ENCODE measurements at regions not wholly inside any gene's neighbourhood (a gene's known extent, or its start where the extent isn't known, plus 50 kb on each side); places are given as distances from the start of the nearest gene placed in this dataset.

DNA sequence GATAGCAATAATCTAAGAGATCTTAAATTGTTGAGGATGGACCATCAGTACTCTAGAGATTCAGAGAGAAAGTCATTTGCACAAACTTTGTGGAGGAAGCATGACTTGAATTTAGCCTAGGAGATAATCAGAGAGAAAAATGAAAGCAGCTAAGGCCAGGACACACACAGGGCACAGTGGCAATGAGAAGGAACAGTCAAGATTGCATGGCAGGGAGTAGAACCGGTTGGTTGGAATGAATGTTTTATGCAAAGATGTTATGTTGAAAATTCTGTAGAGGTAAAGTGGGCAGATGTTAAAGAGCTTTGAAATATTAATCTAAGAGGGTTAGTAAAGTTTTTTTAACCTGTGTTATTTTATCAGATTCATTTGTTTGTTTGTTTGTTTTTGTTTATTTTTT is 521.8 kb downstream of the GATA3 start:
- DNase-seq, result no peak

DNA sequence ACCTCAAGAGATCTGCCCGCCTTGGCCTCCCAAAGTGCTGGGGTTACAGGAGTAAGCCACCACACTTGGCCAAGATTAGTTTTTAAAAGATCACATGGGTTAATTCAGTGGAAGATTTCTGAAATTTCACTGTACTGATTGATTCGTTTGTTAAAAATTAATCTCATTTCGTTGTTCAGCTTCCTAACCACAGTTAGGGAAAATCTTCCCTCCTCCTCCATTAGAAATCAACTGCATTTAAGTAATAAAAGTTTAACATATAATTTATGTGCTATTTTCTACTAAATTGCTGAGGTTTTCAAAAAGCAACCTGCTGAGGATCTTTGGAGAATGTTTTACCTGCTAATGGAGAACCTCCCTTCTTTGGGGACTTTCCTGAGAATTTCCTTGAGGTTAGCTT is 522.4 kb downstream of the GATA3 start:
- no peak for DNase-seq

DNA sequence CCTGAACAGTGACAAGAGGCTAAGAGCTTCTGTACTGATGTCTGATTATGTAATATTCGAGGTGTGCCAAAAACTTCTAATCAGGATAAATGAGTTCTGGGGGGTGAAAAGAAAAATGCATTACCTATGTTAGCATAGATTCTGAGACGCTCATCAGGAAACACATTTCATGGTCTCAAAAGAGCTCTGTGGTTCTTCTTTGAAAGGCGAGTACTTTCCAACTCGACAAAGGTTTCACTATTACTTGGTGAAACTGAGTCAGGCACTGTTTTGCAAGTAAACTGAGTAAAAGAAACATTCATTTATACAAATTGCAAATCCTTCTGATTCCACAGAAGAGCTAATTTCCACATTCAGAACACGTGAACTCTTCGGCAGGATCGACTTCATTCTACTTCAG is 523.2 kb downstream of the GATA3 start:
- no peak for DNase-seq

DNA sequence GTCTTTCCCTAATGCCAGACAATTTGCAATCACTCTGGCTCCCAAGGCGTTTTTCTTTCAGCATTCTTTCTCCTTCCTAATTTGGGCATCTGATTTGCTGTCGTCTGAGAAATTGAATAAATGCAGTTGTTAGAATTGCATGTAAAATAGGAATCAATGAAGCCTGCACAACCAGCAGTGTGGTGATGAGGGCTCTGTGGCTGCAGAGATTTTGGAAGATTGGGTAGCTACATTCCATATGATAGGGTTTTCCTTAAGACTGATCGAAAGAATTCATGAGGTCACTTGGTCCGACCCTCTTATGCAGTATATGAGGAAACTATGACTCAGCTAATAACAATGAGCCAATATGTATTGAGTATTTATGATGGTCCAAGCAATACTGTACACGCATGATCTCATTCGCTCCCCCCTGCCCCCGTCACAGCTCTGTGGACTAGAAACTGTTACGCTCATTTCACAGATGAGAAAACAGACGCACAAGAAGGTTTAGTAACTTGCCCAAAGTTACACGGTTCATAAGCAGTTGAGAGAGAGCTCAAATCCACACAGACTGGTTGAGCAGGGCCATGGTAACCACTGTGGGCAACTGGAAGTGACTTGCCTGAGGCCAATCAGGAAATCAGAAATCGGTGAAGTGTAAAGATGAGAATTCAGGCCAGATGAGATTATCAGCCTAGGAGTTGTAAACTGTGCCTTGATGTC is 527.2 kb downstream of the GATA3 start:
- DNase-seq, result no peak

DNA sequence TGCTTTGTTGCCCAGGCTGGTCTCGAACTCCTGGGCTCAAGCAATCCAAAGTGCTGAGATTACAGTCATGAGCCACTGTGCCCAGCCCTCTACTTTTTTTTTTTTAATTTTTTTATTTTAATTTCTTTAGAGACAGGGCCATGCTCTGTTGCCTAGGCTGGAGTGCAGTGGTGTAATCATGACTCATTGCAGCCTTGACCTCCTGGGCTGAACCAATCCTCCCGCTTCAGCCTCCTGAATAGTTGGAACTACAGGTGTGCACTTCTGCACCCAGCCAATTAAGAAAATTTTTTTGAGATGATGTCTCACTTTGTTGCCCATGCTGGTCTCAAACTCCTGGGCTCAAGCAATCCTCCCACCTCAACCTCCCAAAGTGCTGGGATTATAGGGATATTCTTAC is 528.6 kb downstream of the GATA3 start:
- DNase-seq, result no peak

DNA sequence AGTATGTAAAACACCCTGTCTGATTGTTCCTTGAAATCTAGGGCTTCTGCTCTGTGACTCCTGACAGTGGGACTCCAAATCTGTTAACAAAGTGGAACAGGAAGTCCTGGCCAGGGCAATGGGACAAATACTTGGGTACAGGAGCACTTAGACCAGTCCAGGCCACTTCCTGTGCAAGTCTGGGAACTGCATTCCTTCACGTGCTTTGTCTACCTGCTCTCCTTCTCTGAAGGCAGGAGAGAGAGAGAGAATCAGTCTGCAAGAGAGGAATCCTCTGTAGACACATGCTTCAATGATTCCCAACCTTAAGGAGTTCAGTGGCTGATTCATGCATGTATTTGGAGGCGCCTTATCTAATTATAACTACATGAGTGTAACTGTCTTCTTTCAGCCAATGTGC is 530.2 kb downstream of the GATA3 start:
- no peak for DNase-seq

DNA sequence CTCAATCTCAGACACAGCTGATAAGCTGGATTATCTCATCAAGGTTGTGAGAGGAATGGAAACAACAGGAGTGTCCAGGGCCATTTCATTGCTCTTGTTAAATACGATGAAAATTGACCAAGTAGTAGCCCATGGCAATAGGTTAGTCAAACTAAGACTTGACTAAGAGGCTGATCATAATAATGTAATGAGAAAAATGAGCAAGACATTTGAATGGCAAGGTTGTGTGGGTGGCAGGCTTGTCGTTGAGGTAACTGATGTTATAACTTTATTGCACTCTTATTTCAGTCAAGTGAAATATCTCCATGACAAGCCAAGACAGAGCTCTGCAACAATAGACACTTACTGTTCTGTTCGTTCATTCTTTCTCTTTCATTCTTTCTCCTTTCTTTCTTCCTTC is 532.0 kb downstream of the GATA3 start:
- no peak for DNase-seq

DNA sequence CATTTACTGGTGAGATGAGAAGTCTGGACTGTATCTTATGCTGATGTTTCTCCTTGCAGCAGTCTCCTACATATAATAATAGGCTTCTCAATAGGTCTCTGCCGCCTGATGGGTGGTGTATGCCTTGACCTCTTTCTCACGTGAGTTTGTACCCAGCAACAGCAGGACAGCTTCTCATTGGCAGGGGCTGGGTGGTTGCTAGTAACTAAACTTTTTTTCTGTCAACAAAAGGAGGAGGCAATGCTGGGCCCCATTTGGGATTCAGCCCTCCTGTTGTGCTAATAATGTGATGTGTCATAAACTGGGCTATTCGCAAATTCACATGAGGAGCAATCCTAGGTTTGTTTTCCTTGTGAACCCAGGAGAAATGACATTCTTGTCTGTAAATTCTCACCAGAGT is 533.6 kb downstream of the GATA3 start:
- DNase-seq, result no peak

DNA sequence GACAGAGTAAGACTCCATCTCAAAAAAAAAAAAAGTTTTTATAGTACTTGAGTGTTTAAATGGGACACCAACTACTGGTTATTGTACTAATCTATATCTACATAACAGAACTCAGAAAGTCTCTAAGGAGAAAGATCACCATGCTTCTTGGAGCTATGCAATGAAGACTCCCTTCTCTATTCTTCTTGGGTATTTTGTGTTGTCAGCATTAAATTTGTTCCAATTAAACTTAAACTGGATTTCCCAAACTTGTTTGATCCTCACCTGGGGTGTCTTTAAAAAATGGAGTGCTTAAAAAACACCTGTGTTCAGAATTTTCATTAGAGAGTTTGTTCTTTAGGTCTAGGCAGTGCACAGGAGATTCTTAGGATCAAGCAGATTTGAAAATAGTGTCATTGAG is 536.0 kb downstream of the GATA3 start:
- no peak for DNase-seq

DNA sequence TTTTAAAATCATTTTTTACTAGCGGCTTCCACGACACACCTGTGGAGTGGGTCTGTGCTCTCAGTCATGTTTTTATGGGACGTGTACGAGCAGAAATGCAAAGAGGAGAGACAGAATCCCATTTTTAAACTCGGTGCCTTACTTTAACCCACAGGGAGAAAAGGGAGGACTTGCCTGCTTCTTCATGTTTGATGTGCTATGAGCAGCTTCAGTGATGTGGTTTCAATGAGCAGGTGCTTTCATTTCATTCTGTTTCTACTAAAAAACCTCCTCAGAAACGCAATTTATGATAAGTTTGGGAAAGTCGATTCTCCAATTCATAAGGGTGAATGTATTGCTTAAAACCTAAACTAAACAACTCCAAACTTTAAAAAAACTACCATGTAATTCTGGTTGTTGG is 537.2 kb downstream of the GATA3 start:
- no peak for DNase-seq

DNA sequence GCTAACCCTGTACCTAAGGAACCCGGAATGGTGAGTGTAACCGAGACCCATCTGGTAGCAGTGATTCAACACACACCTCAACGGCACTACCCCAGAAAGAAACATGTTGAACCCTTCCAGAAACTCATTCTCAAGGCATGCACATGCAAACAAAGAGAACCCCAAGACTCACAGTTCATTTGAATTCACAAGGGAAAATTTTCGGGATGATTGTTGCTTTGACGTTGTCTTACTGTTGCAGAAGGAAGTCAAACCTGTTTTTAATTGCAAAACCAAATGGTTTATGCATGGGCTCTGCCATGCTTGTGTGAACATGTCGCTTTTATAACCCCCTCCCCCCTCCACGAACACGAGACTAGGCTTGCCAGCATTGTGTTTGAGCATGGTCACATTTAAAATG is 539.7 kb downstream of the GATA3 start:
- DNase-seq, result no peak

DNA sequence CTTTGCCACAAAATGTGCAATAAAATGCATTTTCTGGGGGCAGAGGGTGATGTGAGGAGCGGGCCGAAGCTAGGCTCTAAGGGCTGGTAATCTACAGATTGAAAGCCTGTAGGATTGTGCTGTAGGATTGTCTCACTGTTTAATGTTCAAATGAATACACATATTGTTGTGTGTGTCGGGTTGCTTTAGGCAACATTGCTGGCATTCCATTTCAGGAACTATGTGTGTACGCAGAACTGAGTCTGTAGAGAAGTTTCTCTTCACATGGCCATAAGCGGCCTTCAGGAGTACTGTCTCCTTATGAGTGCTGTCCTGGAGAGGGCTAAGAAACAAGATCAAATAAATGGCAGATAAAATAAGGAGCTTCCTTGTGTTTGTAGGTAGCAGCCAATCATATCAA is 540.2 kb downstream of the GATA3 start:
- no peak for DNase-seq

DNA sequence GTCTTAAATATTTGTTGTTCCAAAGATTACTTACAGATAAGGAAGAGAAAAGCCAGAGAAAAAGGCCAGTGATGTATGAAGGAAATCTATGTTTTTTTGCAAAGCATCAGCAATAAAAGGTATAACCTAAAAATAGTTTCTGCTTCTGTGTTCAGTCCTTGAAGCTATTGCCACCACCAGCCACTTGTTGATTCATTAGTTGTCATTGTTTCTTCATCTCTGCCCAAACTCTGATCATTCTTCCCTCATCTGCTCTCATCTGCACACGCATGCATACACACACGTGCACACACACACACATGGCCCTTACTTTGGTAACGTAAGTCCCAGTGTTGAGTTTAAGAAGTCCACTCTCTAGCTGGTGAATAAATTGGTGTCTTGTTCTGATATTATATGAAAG is 540.7 kb downstream of the GATA3 start:
- no peak for DNase-seq

DNA sequence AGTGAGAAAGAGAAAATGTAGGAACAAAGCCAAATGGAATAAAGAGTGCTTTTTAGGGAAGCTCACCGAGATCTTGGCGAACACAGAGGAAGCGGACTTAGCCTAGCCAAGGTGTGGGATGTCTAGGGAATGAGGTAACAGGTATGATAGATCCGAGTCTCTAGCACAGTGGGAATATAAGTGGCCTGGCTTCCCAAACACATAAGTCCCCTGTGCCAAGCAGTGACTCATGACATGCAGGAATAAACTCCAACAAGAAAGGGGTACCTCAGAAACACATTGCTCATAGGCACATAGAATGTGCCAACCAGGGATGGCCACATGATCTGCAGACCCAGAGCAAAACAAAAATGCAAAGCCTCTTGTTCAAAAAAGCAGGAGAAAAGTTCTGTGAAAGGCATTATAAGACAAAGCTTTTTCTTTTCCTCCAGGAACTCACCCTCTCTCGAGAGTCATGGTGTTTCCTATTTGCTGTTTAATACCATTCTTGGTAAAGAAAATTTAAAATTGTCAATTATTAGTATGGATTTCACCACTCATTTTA is 542.5 kb downstream of the GATA3 start:
- DNase-seq, result no peak

DNA sequence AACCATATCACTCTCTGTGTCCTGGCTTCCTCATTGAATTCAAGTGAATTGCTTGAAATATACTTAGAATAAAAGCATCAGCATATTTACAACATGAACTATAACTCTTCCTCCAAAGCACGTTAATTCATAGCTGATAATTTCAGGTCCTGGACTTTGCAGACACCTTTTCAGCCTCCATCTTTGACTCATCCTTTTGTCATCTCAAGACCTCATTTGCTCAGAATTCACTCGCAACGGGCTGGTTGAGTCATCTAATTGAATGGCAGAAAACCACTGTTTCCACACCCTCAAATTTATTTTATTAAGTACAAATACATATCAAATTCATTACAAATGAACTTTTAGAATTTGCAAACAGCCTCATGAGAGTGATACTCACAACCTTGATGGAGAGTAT is 545.7 kb downstream of the GATA3 start:
- no peak for DNase-seq

DNA sequence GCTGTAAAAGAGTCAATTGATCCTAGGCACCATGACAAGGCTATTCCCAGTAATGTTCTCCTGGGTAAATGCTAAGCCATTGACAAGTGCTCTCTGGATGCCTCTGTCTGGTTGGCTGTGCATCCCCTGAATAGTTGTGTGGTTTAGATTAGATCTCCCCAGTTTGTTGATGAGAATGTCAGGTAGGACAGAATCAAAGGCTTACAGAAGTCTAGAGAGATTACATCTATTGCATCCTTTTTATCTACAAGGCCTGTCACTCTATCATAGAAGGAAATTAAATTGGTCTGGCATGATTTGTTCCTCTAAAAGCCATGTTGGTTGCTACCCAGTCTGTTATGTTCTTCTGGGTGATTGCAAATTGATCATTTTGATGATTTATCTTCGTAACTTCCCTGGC is 548.3 kb downstream of the GATA3 start:
- no peak for DNase-seq

DNA sequence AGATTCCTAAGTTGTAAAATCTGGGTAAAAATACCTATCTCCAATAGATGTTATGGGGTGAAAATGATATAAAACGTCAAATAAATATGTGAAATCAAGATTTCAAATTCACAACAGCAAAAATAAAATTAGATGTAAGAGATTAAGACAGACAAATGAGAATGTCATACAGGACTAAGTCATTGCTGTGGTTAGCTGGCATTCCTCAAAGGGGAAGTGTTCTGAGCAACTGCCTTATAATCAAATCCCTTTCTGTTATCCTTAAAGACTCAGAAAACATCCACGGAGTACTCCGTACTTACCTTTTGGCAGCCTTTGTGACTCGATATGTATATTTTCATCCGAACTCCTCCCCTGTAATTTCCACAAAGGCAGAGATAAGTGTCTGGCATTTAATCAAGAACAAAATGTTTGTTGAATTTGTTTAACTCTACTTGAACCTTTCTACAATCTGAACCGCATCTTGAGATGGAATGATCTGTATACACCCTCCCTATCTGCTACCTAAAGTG is 559.6 kb downstream of the GATA3 start:
- DNase-seq, result no peak

DNA sequence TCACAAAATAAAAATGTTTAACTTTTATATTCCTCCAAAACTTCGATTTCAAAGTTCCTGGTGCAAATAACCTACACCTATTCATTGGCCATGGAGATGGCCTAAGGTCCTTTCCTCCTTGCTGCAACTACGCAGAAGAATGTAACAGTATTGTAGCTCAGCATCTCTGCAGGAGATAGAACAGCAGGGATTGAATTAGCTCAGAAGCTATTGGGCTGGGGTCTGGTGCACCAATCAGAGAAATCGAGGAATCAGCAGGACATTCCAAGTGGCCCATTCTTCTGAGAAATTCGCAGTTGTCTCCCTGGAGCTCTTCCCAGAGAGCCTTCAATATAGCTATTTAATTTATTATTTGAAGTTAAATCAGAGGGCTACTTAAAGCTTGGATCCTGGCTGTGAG is 560.6 kb downstream of the GATA3 start:
- no peak for DNase-seq

DNA sequence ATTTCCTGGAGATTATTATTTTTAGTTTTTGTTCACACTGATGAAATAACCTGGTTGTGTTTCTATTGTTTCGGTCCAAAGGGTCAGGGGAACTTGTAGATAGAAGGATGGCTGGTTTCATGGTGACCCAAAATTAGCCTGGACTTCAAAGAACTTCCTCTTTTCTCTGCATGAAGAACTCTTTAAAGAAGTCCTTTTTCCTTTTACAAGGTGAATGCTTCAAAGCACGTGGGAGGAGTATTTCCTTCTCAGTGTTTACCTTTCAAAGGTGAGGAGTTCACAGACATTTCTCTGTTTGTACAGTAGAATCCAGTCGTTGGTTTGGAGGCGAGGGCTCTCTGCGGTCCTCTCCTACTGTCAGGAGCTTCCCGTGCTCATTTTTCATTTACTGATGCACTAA is 561.7 kb downstream of the GATA3 start:
- DNase-seq, result no peak

DNA sequence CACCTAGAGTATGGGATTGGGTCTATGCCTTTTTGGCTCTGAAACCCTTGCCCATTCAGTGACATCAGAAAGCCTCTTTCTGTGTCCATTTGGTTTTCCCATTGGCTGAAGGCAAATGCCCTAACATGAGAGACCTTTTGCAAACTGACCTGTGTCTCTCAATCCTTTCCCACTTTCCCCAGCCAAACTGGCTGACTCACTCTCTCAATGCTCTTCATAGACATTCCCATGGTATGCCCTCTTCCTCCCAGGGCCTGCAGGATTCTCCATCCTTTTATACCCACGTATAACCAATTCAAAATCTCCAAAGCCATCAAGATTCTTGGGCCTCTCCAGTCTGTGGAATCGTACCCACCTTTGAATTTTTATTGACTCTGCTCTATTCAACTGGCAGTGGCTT is 563.3 kb downstream of the GATA3 start:
- DNase-seq, result no peak

DNA sequence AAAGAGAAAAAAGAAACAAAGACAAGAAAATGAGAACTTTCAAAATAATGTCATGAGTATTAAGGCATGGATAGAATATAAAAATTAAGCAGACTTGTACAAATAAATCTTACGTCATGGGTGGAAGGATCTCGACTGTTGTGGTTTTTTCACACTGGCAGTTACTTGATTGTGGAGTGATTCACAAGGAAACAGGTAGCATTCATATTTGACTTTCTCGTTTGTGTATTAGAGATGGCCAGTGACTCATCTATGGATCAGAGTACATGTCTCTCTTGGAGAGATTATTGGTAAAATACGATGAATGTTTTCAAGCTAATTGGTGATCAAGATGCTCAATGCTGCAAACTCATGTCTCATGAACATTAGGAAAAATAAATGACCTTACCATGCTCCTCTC is 564.3 kb downstream of the GATA3 start:
- no peak for DNase-seq

DNA sequence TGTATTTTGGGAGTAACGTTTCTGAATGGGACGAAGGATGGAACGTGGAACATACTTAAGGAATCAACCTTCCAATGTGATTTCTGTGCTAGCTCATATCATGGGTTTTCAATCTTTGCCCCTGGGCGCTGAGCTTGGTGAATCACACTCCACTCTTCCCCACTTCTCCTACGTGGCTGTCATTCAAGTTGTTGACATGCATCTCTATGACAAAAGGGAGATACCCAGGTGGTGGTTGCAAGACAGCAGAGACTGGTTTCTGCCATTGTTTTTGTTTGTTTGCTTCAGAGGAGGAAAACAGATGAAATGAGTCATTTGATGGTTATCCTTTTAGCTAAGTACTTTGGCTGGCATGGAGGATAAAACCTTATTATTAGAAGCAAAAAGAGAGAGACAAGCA is 573.9 kb downstream of the GATA3 start:
- DNase-seq, result no peak

DNA sequence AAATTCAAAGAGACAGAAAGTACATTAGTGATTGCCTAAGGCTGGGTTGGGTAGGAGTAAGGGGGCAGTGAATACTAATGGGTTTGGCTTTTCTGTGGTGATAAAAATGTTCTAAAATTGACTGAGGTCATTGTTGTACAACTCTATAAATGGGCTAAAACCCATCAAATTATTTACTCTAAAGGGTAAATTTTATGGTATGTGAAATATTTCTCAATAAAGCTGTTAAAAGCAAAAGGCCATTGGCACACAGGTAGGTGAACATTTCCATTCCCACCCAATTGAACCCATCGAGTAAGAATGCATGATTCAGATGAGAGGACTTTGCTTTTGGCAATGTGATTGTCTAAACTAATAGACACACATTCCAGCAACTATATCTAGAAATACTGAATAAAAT is 579.4 kb downstream of the GATA3 start:
- DNase-seq, result no peak

DNA sequence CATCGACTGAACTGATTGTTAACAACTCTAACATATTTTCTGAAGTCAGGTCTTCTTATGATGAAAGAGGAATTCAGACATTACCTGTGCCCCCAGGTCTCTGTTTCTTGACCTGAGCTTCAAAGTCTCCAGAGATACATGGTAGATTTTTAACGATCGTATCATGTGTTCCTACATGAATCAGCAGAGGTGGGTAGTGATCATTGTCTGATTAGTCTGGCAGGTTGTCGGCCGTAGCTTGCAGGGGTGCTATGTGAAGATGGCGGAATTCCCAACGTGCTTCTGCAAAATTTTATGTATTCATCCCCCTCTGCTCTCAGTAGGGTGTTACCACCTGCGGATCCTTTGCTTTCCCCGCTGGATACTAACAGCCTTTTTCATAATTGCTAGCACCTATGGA is 581.9 kb downstream of the GATA3 start:
- DNase-seq, result no peak

DNA sequence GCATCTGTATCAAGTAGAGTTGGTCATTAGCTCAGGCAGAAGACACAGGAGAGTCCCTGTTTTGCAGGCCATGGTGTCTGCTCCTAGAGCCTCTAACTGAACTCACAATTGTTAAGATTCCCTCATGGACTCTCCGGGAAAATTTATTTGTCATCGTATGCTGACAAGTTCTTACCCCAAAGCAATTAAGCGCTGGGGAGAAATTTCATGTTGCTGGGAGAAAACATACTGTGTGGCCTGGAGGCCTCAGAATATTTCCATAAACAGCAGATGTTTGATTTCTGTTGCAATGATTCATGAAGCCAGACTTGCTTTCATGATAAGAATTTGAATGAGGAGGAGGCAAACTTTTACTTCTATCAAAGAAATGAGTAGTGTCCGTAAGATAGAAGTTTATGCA is 583.2 kb downstream of the GATA3 start:
- no peak for DNase-seq
